Uterus (tissue), 3 donors: ENCODE measurements at regions not wholly inside any gene's neighbourhood (a gene's known extent, or its start where the extent isn't known, plus 50 kb on each side); places are given as distances from the start of the nearest gene placed in this dataset.

Experiments used
- DNase-seq, 2 donors: peaks; one replicate each; pipeline ENCODE4 v3.0.0-alpha.2; 2019 to 2020
- H3K27ac ChIP-seq, 2 donors: fragments of 200-600 bp; sonication (generic); 1 replicate in 1 of 2; 2 replicates in 1 of 2; pipeline ENCODE4 v1.5.1; 2016 to 2018
- H3K27me3 ChIP-seq, 2 donors: fragments of 200-600 bp; sonication (generic); one replicate each; pipeline ENCODE4 v1.5.1; 2018 to 2019; ENCODE audit warnings: control low read depth in 1 of 2
- H3K36me3 ChIP-seq, 2 donors: fragments of 200-600 bp; sonication (generic); one replicate each; pipeline ENCODE4 v1.5.1; 2019; ENCODE audit warnings: control low read depth in 1 of 2
- H3K4me1 ChIP-seq, 2 donors: fragments of 200-600 bp; sonication (generic); one replicate each; pipeline ENCODE4 v1.5.1; 2018 to 2019; ENCODE audit warnings: control low read depth in 1 of 2
- H3K4me3 ChIP-seq, 2 donors: fragments of 200-600 bp; sonication (generic); 1 replicate in 1 of 2; 2 replicates in 1 of 2; pipeline ENCODE4 v1.5.1; 2018 to 2019; ENCODE audit warnings: mild to moderate bottlenecking in 1 of 2
- H3K9me3 ChIP-seq, 2 donors: fragments of 200-600 bp; sonication (generic); one replicate each; pipeline ENCODE4 v1.5.1; 2019; ENCODE audit warnings: control low read depth in 1 of 2
- POLR2A ChIP-seq, 2 donors: fragments of 450-650 bp; IDR thresholded peaks; one replicate each; pipeline ENCODE4 v1.6.1; 2016; ENCODE audit warnings: antibody characterized with exemption in 2 of 2, mild to moderate bottlenecking in 1 of 2, moderate library complexity in 1 of 2
- intact Hi-C: fragments of 100-400 bp; cut with DNase I; formaldehyde crosslinking; loops from one replicate; pipeline ENCODE4 v1.15.1; 2023; ENCODE audit warnings: low total_unique reads
- TF ChIP-seq, protein P1 (sequence below), 4 experiments: fragments of 200-600 bp in 2 of 4; fragments of 450-650 bp in 2 of 4; sonication (generic) in 2 of 4; IDR thresholded peaks; one replicate each; pipeline ENCODE4 v1.5.1; 2016 to 2019; ENCODE audit warnings: antibody characterized with exemption in 4 of 4, mild to moderate bottlenecking in 2 of 4, moderate library complexity in 1 of 4
- donor health status: DM: yes; HTN: yes; CAD: no.

GRCh38 chr13:74443631-74444030 lies 309.4 kb upstream of the KLF12 start:
- DNase-seq, result no peak
- no peaks in the 10 kb centered on the region for H3K4me1 ChIP-seq
- intact Hi-C loops, result no loop called here
- TF ChIP-seq POLR2A (IDR thresholded peaks at IDR 0.05), result no peak
- TF ChIP-seq, protein P1, sequence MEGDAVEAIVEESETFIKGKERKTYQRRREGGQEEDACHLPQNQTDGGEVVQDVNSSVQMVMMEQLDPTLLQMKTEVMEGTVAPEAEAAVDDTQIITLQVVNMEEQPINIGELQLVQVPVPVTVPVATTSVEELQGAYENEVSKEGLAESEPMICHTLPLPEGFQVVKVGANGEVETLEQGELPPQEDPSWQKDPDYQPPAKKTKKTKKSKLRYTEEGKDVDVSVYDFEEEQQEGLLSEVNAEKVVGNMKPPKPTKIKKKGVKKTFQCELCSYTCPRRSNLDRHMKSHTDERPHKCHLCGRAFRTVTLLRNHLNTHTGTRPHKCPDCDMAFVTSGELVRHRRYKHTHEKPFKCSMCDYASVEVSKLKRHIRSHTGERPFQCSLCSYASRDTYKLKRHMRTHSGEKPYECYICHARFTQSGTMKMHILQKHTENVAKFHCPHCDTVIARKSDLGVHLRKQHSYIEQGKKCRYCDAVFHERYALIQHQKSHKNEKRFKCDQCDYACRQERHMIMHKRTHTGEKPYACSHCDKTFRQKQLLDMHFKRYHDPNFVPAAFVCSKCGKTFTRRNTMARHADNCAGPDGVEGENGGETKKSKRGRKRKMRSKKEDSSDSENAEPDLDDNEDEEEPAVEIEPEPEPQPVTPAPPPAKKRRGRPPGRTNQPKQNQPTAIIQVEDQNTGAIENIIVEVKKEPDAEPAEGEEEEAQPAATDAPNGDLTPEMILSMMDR (IDR thresholded peaks at IDR 0.05), result no peak
- no peaks in the 10 kb centered on the region for H3K36me3 ChIP-seq
- no peaks in the 10 kb centered on the region for H3K27me3 ChIP-seq
- H3K4me3 ChIP-seq, result no peak overlapping the region
- H3K27ac ChIP-seq, result no peak overlapping the region
- H3K9me3 ChIP-seq, result no peaks in the 10 kb centered on the region

GRCh38 chr13:74442751-74443150 lies 308.5 kb upstream of the KLF12 start:
- Histone ChIP-seq H3K4me1 (no peaks in the 10 kb centered on the region), H3K27me3 (no peaks in the 10 kb centered on the region), H3K4me3 (no peak overlapping the region), H3K36me3 (no peaks in the 10 kb centered on the region), H3K27ac (no peak overlapping the region), H3K9me3 (no peaks in the 10 kb centered on the region)
- TF ChIP-seq, protein P1 (IDR thresholded peaks at IDR 0.05), result no peak
- TF ChIP-seq POLR2A (IDR thresholded peaks at IDR 0.05), result no peak
- no peak for DNase-seq
- intact Hi-C loops, result no loop called here

- intact Hi-C loops, result no loop called here
These were observed 304.7 kb upstream of the KLF12 start for GRCh38 chr13:74438901-74439300.

GRCh38 chr13:74434782-74435181 lies 300.6 kb upstream of the KLF12 start:
- Histone ChIP-seq H3K9me3 (no peaks in the 10 kb centered on the region), H3K27ac (no peak overlapping the region), H3K4me1 (no peaks in the 10 kb centered on the region), H3K27me3 (no peaks in the 10 kb centered on the region), H3K4me3 (no peak overlapping the region), H3K36me3 (no peaks in the 10 kb centered on the region)
- no peak for DNase-seq
- TF ChIP-seq, protein P1 (IDR thresholded peaks at IDR 0.05), result no peak
- no peak for TF ChIP-seq POLR2A (IDR thresholded peaks at IDR 0.05)
- intact Hi-C loops, result no loop called here

More at GRCh38 chr13:74438901-74439300, 304.7 kb upstream of the KLF12 start:
- Histone ChIP-seq H3K4me1 (no peaks in the 10 kb centered on the region), H3K36me3 (no peaks in the 10 kb centered on the region), H3K9me3 (no peaks in the 10 kb centered on the region), H3K4me3 (no peak overlapping the region), H3K27me3 (no peaks in the 10 kb centered on the region), H3K27ac (no peak overlapping the region)
- TF ChIP-seq POLR2A (IDR thresholded peaks at IDR 0.05), result no peak
- TF ChIP-seq, protein P1 (IDR thresholded peaks at IDR 0.05), result no peak
- no peak for DNase-seq

DNA sequence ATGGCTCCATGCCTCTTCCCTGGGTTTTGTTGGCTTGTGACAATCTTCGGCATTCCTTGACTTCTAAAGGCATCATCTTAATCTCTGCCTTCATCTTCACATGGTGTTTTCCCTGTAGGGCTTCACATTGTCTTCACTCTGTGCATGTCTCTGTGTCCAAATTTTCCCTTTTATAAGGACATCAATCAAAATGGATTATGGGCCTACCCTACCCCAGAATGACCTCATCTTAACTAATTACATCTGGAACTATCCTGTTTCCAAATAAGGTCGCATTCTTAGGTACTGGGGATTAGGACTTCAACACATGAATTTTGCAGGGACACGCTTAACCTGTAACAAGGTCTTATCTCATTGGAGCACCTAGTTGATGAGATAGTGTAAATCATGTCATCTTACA lies 290.3 kb upstream of the KLF12 start:
- no peak overlapping the region for H3K27ac ChIP-seq
- intact Hi-C loops, result no loop called here
- no peak overlapping the region for H3K4me3 ChIP-seq

More for the DNA sequence above, 290.3 kb upstream of the KLF12 start:
- Histone ChIP-seq H3K4me1 (no peaks in the 10 kb centered on the region), H3K27me3 (no peaks in the 10 kb centered on the region), H3K9me3 (no peaks in the 10 kb centered on the region), H3K36me3 (no peaks in the 10 kb centered on the region)
- TF ChIP-seq, protein P1 (IDR thresholded peaks at IDR 0.05), result no peak
- no peak for TF ChIP-seq POLR2A (IDR thresholded peaks at IDR 0.05)
- DNase-seq, result no peak
